H1 (cell line): ENCODE measurements at regions not wholly inside any gene's neighbourhood (a gene's known extent, or its start where the extent isn't known, plus 50 kb on each side); places are given as distances from the start of the nearest gene placed in this dataset.

Source experiments
- CTCF ChIA-PET: fragments of 300-600 bp; sonication (Branson Sonifier 250); formaldehyde crosslinking; loops from one replicate; lab custom pipeline; 2021; ENCODE audit not compliant: partially characterized antibody; lab: Charles Lee
- POLR2A ChIA-PET: fragments of 300-600 bp; sonication (Branson Sonifier 250); formaldehyde crosslinking; loops from one replicate; lab custom pipeline; 2021; ENCODE audit warnings: inconsistent platforms; ENCODE audit not compliant: partially characterized antibody; lab: Charles Lee
- DNase-seq, 2 experiments: peaks; one replicate each; pipeline versions ENCODE4 v3.0.0 to v3.0.0-alpha.2; 2010 to 2022; ENCODE audit warnings: low spot score in 2 of 2, low read depth in 1 of 2, mixed read lengths in 1 of 2
- FAIRE-seq: peaks from 2 replicates; lab custom pipeline; 2011; peaks lifted over from hg19 to GRCh38; lab: Jason Lieb, UNC
- H2AFZ ChIP-seq: 2 replicates; pipeline ENCODE4 v1.8.1; 2012; ENCODE audit warnings: low read length, inconsistent platforms
- H2AK5ac ChIP-seq: 2 replicates; pipeline ENCODE4 v1.6.1; 2013; ENCODE audit warnings: low read depth, low read length
- H2BK120ac ChIP-seq: replicated peaks from 2 replicates; pipeline ENCODE3; 2013; ENCODE audit warnings: low read depth, low read length, inconsistent platforms
- H2BK12ac ChIP-seq: 2 replicates; pipeline ENCODE4 v1.6.1; 2013; ENCODE audit warnings: low read depth, low read length
- H2BK15ac ChIP-seq: 2 replicates; pipeline ENCODE4 v1.6.1; 2013; ENCODE audit warnings: low read length
- H2BK20ac ChIP-seq: 2 replicates; pipeline ENCODE4 v1.6.1; 2013; ENCODE audit warnings: low read length
- H2BK5ac ChIP-seq: 2 replicates; pipeline ENCODE4 v1.6.1; 2013; ENCODE audit warnings: low read depth, low read length
- H3K14ac ChIP-seq: 2 replicates; pipeline ENCODE4 v1.6.1; 2013; ENCODE audit warnings: inconsistent platforms; ENCODE audit not compliant: insufficient read length
- H3K18ac ChIP-seq: 2 replicates; pipeline ENCODE4 v1.6.1; 2013; ENCODE audit warnings: low read length; ENCODE audit errors: extremely low read depth
- H3K23ac ChIP-seq: 2 replicates; pipeline ENCODE4 v1.6.1; 2013; ENCODE audit warnings: inconsistent platforms; ENCODE audit not compliant: insufficient read length
- H3K23me2 ChIP-seq: 2 replicates; pipeline ENCODE4 v1.6.1; 2013; ENCODE audit warnings: low read depth, low read length
- H3K27ac ChIP-seq: 2 replicates; pipeline ENCODE4 v1.6.1; 2011; ENCODE audit warnings: low read depth, low read length, inconsistent platforms
- H3K27me3 ChIP-seq, 4 experiments: replicated peaks in 1 of 4; 1 replicate in 1 of 4; 2 replicates in 3 of 4; pipeline versions ENCODE4 v1.6.1 to v1.8.1; 2011 to 2013; ENCODE audit warnings: low read length in 3 of 4, mild to moderate bottlenecking in 3 of 4, inconsistent platforms in 2 of 4, mixed read lengths in 2 of 4, moderate library complexity in 1 of 4; ENCODE audit not compliant: control insufficient read depth in 3 of 4, insufficient read depth in 3 of 4; ENCODE audit errors: extremely low read depth in 1 of 4
- H3K36me3 ChIP-seq, 4 experiments: 2 replicates each; pipeline versions ENCODE4 v1.6.1 to v1.8.1; 2011 to 2013; ENCODE audit warnings: mild to moderate bottlenecking in 4 of 4, low read length in 3 of 4, moderate library complexity in 2 of 4, control low read depth in 1 of 4, inconsistent platforms in 1 of 4; ENCODE audit not compliant: insufficient read depth in 4 of 4, control insufficient read depth in 2 of 4
- H3K4ac ChIP-seq: replicated peaks from 2 replicates; pipeline ENCODE3; 2013; ENCODE audit warnings: low read length, low read depth, mixed read lengths, inconsistent platforms; ENCODE audit not compliant: insufficient read length
- H3K4me1 ChIP-seq, 4 experiments: replicated peaks in 1 of 4; 1 replicate in 1 of 4; 2 replicates in 3 of 4; pipeline versions ENCODE4 v1.6.1 to v1.8.1; 2011 to 2013; ENCODE audit warnings: low read length in 3 of 4, inconsistent platforms in 2 of 4, mixed read lengths in 1 of 4; ENCODE audit not compliant: insufficient read depth in 4 of 4, control insufficient read depth in 3 of 4
- H3K4me2 ChIP-seq, 2 experiments: 2 replicates each; pipeline versions ENCODE4 v1.6.1 to v1.8.1; 2011 to 2013; ENCODE audit warnings: low read depth in 2 of 2, low read length in 2 of 2, control low read depth in 1 of 2, inconsistent platforms in 1 of 2, mild to moderate bottlenecking in 1 of 2; ENCODE audit not compliant: insufficient read depth in 1 of 2
- H3K4me3 ChIP-seq, 4 experiments: fragments of 200-600, 300-600 bp in 1 of 4; sonication (generic), shearing (Covaris generic), sonication (Bioruptor Twin) in 1 of 4; 2 replicates each; pipeline versions ENCODE4 v1.5.1 to v1.8.1; 2011 to 2016; ENCODE audit warnings: low read length in 4 of 4, low read depth in 3 of 4, control low read depth in 2 of 4, inconsistent platforms in 2 of 4, mild to moderate bottlenecking in 2 of 4, mixed read lengths in 1 of 4, moderate library complexity in 1 of 4; ENCODE audit not compliant: insufficient read depth in 2 of 4; ENCODE audit errors: extremely low read depth in 1 of 4
- H3K56ac ChIP-seq: replicated peaks from 2 replicates; pipeline ENCODE3; 2013; ENCODE audit warnings: low read depth, mild to moderate bottlenecking, mixed read lengths, low read length, inconsistent platforms; ENCODE audit not compliant: insufficient read length
- H3K79me1 ChIP-seq: 2 replicates; pipeline ENCODE4 v1.6.1; 2013; ENCODE audit warnings: low read depth, low read length, control low read depth
- H3K79me2 ChIP-seq, 2 experiments: 2 replicates each; pipeline versions ENCODE4 v1.6.1 to v1.8.1; 2012 to 2013; ENCODE audit warnings: low read length in 2 of 2, mild to moderate bottlenecking in 2 of 2, inconsistent platforms in 1 of 2; ENCODE audit not compliant: insufficient read depth in 2 of 2, control insufficient read depth in 1 of 2
- H3K9ac ChIP-seq, 4 experiments: replicated peaks in 1 of 4; 1 replicate in 1 of 4; 2 replicates in 3 of 4; pipeline versions ENCODE4 v1.6.1 to v1.8.1; 2011 to 2013; ENCODE audit warnings: low read depth in 3 of 4, low read length in 3 of 4, control low read depth in 2 of 4, mild to moderate bottlenecking in 2 of 4, moderate library complexity in 2 of 4, inconsistent platforms in 1 of 4; ENCODE audit errors: extremely low read depth in 1 of 4
- H3K9me3 ChIP-seq, 2 experiments: 2 replicates each; pipeline versions ENCODE4 v1.6.1 to v1.8.1; 2012 to 2013; ENCODE audit warnings: mild to moderate bottlenecking in 2 of 2, moderate library complexity in 2 of 2, control low read depth in 1 of 2, inconsistent platforms in 1 of 2, low read depth in 1 of 2, low read length in 1 of 2, mixed read lengths in 1 of 2; ENCODE audit not compliant: insufficient read depth in 2 of 2
- H4K20me1 ChIP-seq, 2 experiments: replicated peaks in 1 of 2; 2 replicates each; pipeline versions ENCODE3 to v1.8.1; 2011 to 2013; ENCODE audit warnings: inconsistent platforms in 2 of 2, low read length in 2 of 2, mild to moderate bottlenecking in 1 of 2; ENCODE audit not compliant: insufficient read depth in 2 of 2, control insufficient read depth in 1 of 2
- H4K5ac ChIP-seq: 2 replicates; pipeline ENCODE4 v1.6.1; 2013; ENCODE audit warnings: low read length, low read depth, mixed read lengths, inconsistent platforms; ENCODE audit not compliant: insufficient read length
- H4K8ac ChIP-seq: 2 replicates; pipeline ENCODE4 v1.8.0; 2013; ENCODE audit warnings: mild to moderate bottlenecking, moderate library complexity, low read length, inconsistent platforms; ENCODE audit not compliant: insufficient read depth; ENCODE audit errors: extremely low read depth
- H4K91ac ChIP-seq: replicated peaks from 2 replicates; pipeline ENCODE3; 2013; ENCODE audit warnings: low read length, mixed read lengths, inconsistent platforms; ENCODE audit not compliant: insufficient read length
- BACH1 ChIP-seq: IDR thresholded peaks from 2 replicates; pipeline ENCODE4 v1.6.1; 2012; ENCODE audit warnings: low read length, improper control_type of control experiment
- BCL11A ChIP-seq, 2 experiments: IDR thresholded peaks; one replicate each; pipeline ENCODE4 v1.6.1; 2011; ENCODE audit warnings: low read depth in 2 of 2, low read length in 2 of 2, mild to moderate bottlenecking in 2 of 2
- CBX8 ChIP-seq: fragments of 300-800, 300-1000 bp; sonication (generic); IDR thresholded peaks from 2 replicates; pipeline ENCODE4 v1.7.1; 2016; ENCODE audit warnings: low read depth, low read length, borderline replicate concordance
- EZH2 ChIP-seq: fragments of 200-600 bp; sonication (generic); IDR thresholded peaks from 2 replicates; pipeline ENCODE4 v1.7.1; 2012; ENCODE audit warnings: low read depth, mild to moderate bottlenecking, moderate library complexity, low read length, inconsistent platforms; ENCODE audit not compliant: severe bottlenecking
- FOSL1 ChIP-seq: IDR thresholded peaks from 2 replicates; pipeline ENCODE4 v1.6.1; 2011; ENCODE audit warnings: mild to moderate bottlenecking, low read depth, low read length, moderate library complexity; ENCODE audit not compliant: insufficient read depth
- GTF2F1 ChIP-seq: IDR thresholded peaks from 2 replicates; pipeline ENCODE4 v1.6.1; 2012; ENCODE audit warnings: low read depth, low read length, improper control_type of control experiment, borderline replicate concordance
- KDM4A ChIP-seq: IDR thresholded peaks from one replicate; pipeline ENCODE4 v1.7.1; 2012; ENCODE audit warnings: low read depth, mild to moderate bottlenecking, moderate library complexity, low read length, inconsistent platforms; ENCODE audit not compliant: severe bottlenecking
- KDM5A ChIP-seq: fragments of 200-600 bp; IDR thresholded peaks from 2 replicates; pipeline ENCODE4 v1.7.1; 2012; ENCODE audit warnings: mild to moderate bottlenecking, low read length, inconsistent platforms, mixed read lengths
- RAD21 ChIP-seq, 2 experiments: IDR thresholded peaks in 1 of 2; conservative IDR thresholded peaks in 1 of 2; 2 replicates each; pipeline ENCODE4 v1.6.1; 2011; ENCODE audit warnings: low read depth in 2 of 2, low read length in 2 of 2, improper control_type of control experiment in 1 of 2, inconsistent platforms in 1 of 2, mild to moderate bottlenecking in 1 of 2, moderate library complexity in 1 of 2
- SP2 ChIP-seq: IDR thresholded peaks from 2 replicates; pipeline ENCODE4 v1.6.1; 2012; ENCODE audit warnings: mild to moderate bottlenecking, low read length, inconsistent platforms
- TCF12 ChIP-seq: IDR thresholded peaks from 2 replicates; pipeline ENCODE4 v1.6.1; 2011; ENCODE audit warnings: low read depth, mild to moderate bottlenecking, low read length
- WGBS, 2 experiments: shearing (Covaris generic) in 1 of 2; methylation state at CpG; one replicate each; pipeline versions ENCODE4 v1.1.6 to v1.1.7; 2013 to 2015; ENCODE audit warnings: low lambda C conversion rate in 2 of 2, mixed read lengths in 2 of 2, inconsistent platforms in 1 of 2, low coverage in 1 of 2, missing lambda C conversion rate in 1 of 2; ENCODE audit not compliant: insufficient replicate concordance in 2 of 2, insufficient coverage in 1 of 2, insufficient read length in 1 of 2; ENCODE audit errors: extremely low coverage in 1 of 2, missing lambda C conversion rate in 1 of 2; 5-methylcytosine and 5-hydroxymethylcytosine counted together
- TF ChIP-seq, protein P1 (sequence below): IDR thresholded peaks from 2 replicates; pipeline ENCODE4 v1.6.1; 2012; ENCODE audit warnings: inconsistent platforms

GRCh38 chr22:47777426-47777825 lies 1015.0 kb downstream of the TBC1D22A start:
- H2BK15ac ChIP-seq, result no peak overlapping the region
- H3K4me2 ChIP-seq, result no peak overlapping the region
- ChIA-PET POLR2A (no interaction called here), CTCF (interaction anchor here (1.3 kb wide), 2 partner anchors 19 to 30 kb away, joined by 3 read pairs; no protein-coding TSS in a partner anchor)
- no peak for FAIRE-seq
- no peaks in the 10 kb centered on the region; a peak in 1 of 7 replicates for H3K27me3 ChIP-seq
- no peaks in the 10 kb centered on the region for H3K79me1 ChIP-seq
- no peak overlapping the region for H2BK120ac ChIP-seq
- no peak overlapping the region for H2AFZ ChIP-seq
- H3K56ac ChIP-seq, result no peak overlapping the region
- no peaks in the 10 kb centered on the region for H3K36me3 ChIP-seq
- H4K8ac ChIP-seq, result no peak overlapping the region
- no peak for DNase-seq
- H3K23me2 ChIP-seq, result no peaks in the 10 kb centered on the region
- no peak overlapping the region for H2BK20ac ChIP-seq
- no peak overlapping the region for H4K5ac ChIP-seq
- H3K14ac ChIP-seq, result no peak overlapping the region
- H3K79me2 ChIP-seq, result no peaks in the 10 kb centered on the region
- H2BK5ac ChIP-seq, result no peak overlapping the region
- H3K4ac ChIP-seq, result no peak overlapping the region
- no peak overlapping the region for H4K91ac ChIP-seq
- no peak overlapping the region for H2BK12ac ChIP-seq
- H4K20me1 ChIP-seq, result no peaks in the 10 kb centered on the region
- 85% methylated on average over 1 of the region's 1 CpG; no CpG with 5 or more reads in 1 of the 2 experiments for WGBS, 2 experiments
- H3K4me3 ChIP-seq, result no peak overlapping the region
- H3K27ac ChIP-seq, result no peak overlapping the region
- H3K4me1 ChIP-seq, result peaks cover 0 to 2% (median 0%) of the 10 kb centered on the region in 4 experiments; a peak in 1 of 7 replicates
- H3K9ac ChIP-seq, result no peak overlapping the region
- no peaks in the 10 kb centered on the region for H3K9me3 ChIP-seq
- H3K23ac ChIP-seq, result no peak overlapping the region
- H2AK5ac ChIP-seq, result no peak overlapping the region
- H3K18ac ChIP-seq, result no peak overlapping the region
- no peak for TF ChIP-seq CBX8
- TF ChIP-seq EZH2, result no peak
- no peak for TF ChIP-seq RAD21 (IDR thresholded peaks at IDR 0.05 in 1 of 2, conservative IDR thresholded peaks at IDR 0.05 in 1 of 2; ENCODE audit: low read depth in 2 of 2, low read length in 2 of 2)
- TF ChIP-seq KDM4A, result no peak
- TF ChIP-seq SP2, result no peak
- TF ChIP-seq GTF2F1, result no peak
- TF ChIP-seq, protein P1, sequence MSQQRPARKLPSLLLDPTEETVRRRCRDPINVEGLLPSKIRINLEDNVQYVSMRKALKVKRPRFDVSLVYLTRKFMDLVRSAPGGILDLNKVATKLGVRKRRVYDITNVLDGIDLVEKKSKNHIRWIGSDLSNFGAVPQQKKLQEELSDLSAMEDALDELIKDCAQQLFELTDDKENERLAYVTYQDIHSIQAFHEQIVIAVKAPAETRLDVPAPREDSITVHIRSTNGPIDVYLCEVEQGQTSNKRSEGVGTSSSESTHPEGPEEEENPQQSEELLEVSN, result no peak
- TF ChIP-seq KDM5A, result no peak
- no peak for TF ChIP-seq BCL11A (IDR thresholded peaks at IDR 0.05; ENCODE audit: low read depth in 2 of 2, low read length in 2 of 2)
- TF ChIP-seq BACH1, result no peak
- no peak for TF ChIP-seq FOSL1
- no peak for TF ChIP-seq TCF12
